ENCODE measurements at regions not wholly inside any gene's neighbourhood (a gene's known extent, or its start where the extent isn't known, plus 50 kb on each side); places are given as distances from the start of the nearest gene placed in this dataset.

GRCh38 chr5:15170173-15170572 is 298.6 kb upstream of the ANKH start:
- TF ChIP-seq CTCF (IDR thresholded peaks at IDR 0.05 in 8 of 11, conservative IDR thresholded peaks at IDR 0.05 in 3 of 11), result no peak
- TF ChIP-seq POLR2A (IDR thresholded peaks at IDR 0.05), result no peak
- no peak for TF ChIP-seq POLR2AphosphoS5 (IDR thresholded peaks at IDR 0.05)

Data from spleen (tissue), 7 donors.